ENCODE measurements at regions not wholly inside any gene's neighbourhood (a gene's known extent, or its start where the extent isn't known, plus 50 kb on each side); places are given as distances from the start of the nearest gene placed in this dataset.

GRCh38 chr5:21030981-21031380 lies 1043.0 kb upstream of the CDH18 start:
- Histone ChIP-seq H3K27ac (ENCODE audit: low read length, poor library complexity, severe bottlenecking) (no peak overlapping the region), H3K14ac (ENCODE audit: low read length in 2 of 2) (no peak overlapping the region), H3K79me1 (replicated peaks; ENCODE audit: low read length, poor library complexity, severe bottlenecking) (no peaks in the 10 kb centered on the region), H2BK5ac (ENCODE audit: low read depth, low read length, poor library complexity, severe bottlenecking) (no peak overlapping the region), H3K4me2 (ENCODE audit: low read length, poor library complexity, severe bottlenecking) (no peak overlapping the region), H3K18ac (ENCODE audit: low read depth in 1 of 2, low read length in 2 of 2) (no peak overlapping the region), H4K8ac (ENCODE audit: low read length) (no peak overlapping the region), H3K9ac (ENCODE audit: low read length) (no peak overlapping the region), H3K9me3 (ENCODE audit: control insufficient read depth, low read length) (no peaks in the 10 kb centered on the region), H2BK15ac (ENCODE audit: low read depth, poor library complexity, severe bottlenecking) (no peak overlapping the region), H2BK12ac (ENCODE audit: low read length in 2 of 2) (no peak overlapping the region), H3K23ac (ENCODE audit: low read length in 2 of 2) (no peak overlapping the region), H2AFZ (ENCODE audit: low read depth, low read length) (no peak overlapping the region), H2BK120ac (ENCODE audit: low read depth, low read length) (no peak overlapping the region), H3K4me3 (ENCODE audit: insufficient read depth in 1 of 2, low read depth in 1 of 2, low read length in 2 of 2) (no peak overlapping the region), H2AK5ac (ENCODE audit: low read length, severe bottlenecking) (no peak overlapping the region), H4K91ac (ENCODE audit: low read length) (no peak overlapping the region), H3K4me1 (ENCODE audit: control insufficient read depth, insufficient read depth, low read depth, low read length) (no peaks in the 10 kb centered on the region), H3K36me3 (ENCODE audit: control insufficient read depth in 1 of 2, insufficient read depth in 2 of 2, low read depth in 1 of 2, low read length in 2 of 2) (no peaks in the 10 kb centered on the region), H3K27me3 (ENCODE audit: control insufficient read depth in 1 of 2, insufficient read depth in 1 of 2, low read length in 2 of 2) (no peaks in the 10 kb centered on the region), H3K4ac (ENCODE audit: low read depth in 1 of 2, low read length in 2 of 2) (no peak overlapping the region)
- 81% methylated on average over 3 of the region's 4 CpGs for WGBS
- DNase-seq, result no peak

DNA sequence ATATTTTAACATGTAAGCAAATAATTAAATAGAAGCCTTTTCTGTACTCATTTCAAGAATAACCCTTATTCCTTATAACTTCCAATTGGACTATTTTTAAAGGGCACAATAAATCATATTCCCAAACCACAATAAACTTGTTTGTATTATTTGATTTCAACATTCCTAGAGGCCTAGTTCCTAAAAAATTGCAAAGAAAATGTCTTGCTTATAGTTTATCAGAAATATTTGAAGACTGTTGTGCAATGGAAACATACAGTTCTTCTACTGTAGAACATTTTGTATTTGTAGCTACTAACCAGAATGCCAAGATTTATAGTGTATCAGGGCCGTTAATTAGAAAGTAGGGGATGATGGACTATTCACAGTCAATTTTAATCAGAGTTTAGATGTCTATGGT lies 1037.0 kb upstream of the CDH18 start:
- Histone ChIP-seq H3K23ac (ENCODE audit: low read length in 2 of 2) (no peak overlapping the region), H3K18ac (ENCODE audit: low read depth in 1 of 2, low read length in 2 of 2) (no peak overlapping the region), H3K9me3 (ENCODE audit: control insufficient read depth, low read length) (no peaks in the 10 kb centered on the region), H2BK5ac (ENCODE audit: low read depth, low read length, poor library complexity, severe bottlenecking) (no peak overlapping the region), H3K27ac (ENCODE audit: low read length, poor library complexity, severe bottlenecking) (no peak overlapping the region), H4K91ac (ENCODE audit: low read length) (no peak overlapping the region), H2BK12ac (ENCODE audit: low read length in 2 of 2) (no peak overlapping the region), H2BK120ac (ENCODE audit: low read depth, low read length) (no peak overlapping the region), H3K4me1 (ENCODE audit: control insufficient read depth, insufficient read depth, low read depth, low read length) (no peaks in the 10 kb centered on the region), H3K9ac (ENCODE audit: low read length) (no peak overlapping the region), H2AK5ac (ENCODE audit: low read length, severe bottlenecking) (no peak overlapping the region), H3K27me3 (ENCODE audit: control insufficient read depth in 1 of 2, insufficient read depth in 1 of 2, low read length in 2 of 2) (no peaks in the 10 kb centered on the region), H3K4ac (ENCODE audit: low read depth in 1 of 2, low read length in 2 of 2) (no peak overlapping the region), H3K4me3 (ENCODE audit: insufficient read depth in 1 of 2, low read depth in 1 of 2, low read length in 2 of 2) (no peak overlapping the region), H3K36me3 (ENCODE audit: control insufficient read depth in 1 of 2, insufficient read depth in 2 of 2, low read depth in 1 of 2, low read length in 2 of 2) (no peaks in the 10 kb centered on the region), H4K8ac (ENCODE audit: low read length) (no peak overlapping the region), H3K4me2 (ENCODE audit: low read length, poor library complexity, severe bottlenecking) (no peak overlapping the region), H3K79me1 (replicated peaks; ENCODE audit: low read length, poor library complexity, severe bottlenecking) (no peaks in the 10 kb centered on the region), H2BK15ac (ENCODE audit: low read depth, poor library complexity, severe bottlenecking) (no peak overlapping the region), H3K14ac (ENCODE audit: low read length in 2 of 2) (no peak overlapping the region), H2AFZ (ENCODE audit: low read depth, low read length) (no peak overlapping the region)
- DNase-seq, result no peak
- WGBS, result no CpG with 5 or more reads among the region's 1 CpG

DNA sequence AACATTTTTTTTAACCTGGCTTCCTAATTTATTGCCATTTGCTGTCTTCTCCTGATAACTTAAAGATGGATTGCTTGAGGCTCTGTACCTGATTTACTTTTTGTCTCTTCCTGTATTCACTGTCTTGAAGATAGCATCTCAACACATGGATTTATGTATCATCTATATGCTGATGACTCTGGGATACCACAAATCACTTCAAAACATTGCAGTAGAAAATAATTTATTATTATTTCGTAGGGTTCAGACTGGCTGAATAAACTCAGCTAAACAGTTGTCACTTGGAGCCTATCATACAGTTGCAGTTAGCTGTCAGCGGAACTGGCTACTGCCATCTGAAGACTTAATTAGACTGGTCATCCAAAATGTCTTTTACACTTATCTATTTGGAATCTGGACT lies 1025.2 kb upstream of the CDH18 start:
- Histone ChIP-seq H3K27me3 (ENCODE audit: control insufficient read depth in 1 of 2, insufficient read depth in 1 of 2, low read length in 2 of 2) (no peaks in the 10 kb centered on the region), H2BK120ac (ENCODE audit: low read depth, low read length) (no peak overlapping the region), H2BK15ac (ENCODE audit: low read depth, poor library complexity, severe bottlenecking) (no peak overlapping the region), H3K4me3 (ENCODE audit: insufficient read depth in 1 of 2, low read depth in 1 of 2, low read length in 2 of 2) (no peak overlapping the region), H3K36me3 (ENCODE audit: control insufficient read depth in 1 of 2, insufficient read depth in 2 of 2, low read depth in 1 of 2, low read length in 2 of 2) (no peaks in the 10 kb centered on the region), H3K9ac (ENCODE audit: low read length) (no peak overlapping the region), H3K4me1 (ENCODE audit: control insufficient read depth, insufficient read depth, low read depth, low read length) (no peaks in the 10 kb centered on the region), H3K9me3 (ENCODE audit: control insufficient read depth, low read length) (no peaks in the 10 kb centered on the region), H2BK12ac (ENCODE audit: low read length in 2 of 2) (no peak overlapping the region), H2BK5ac (ENCODE audit: low read depth, low read length, poor library complexity, severe bottlenecking) (no peak overlapping the region), H4K8ac (ENCODE audit: low read length) (no peak overlapping the region), H3K4ac (ENCODE audit: low read depth in 1 of 2, low read length in 2 of 2) (no peak overlapping the region), H3K27ac (ENCODE audit: low read length, poor library complexity, severe bottlenecking) (no peak overlapping the region), H3K18ac (ENCODE audit: low read depth in 1 of 2, low read length in 2 of 2) (no peak overlapping the region), H2AK5ac (ENCODE audit: low read length, severe bottlenecking) (no peak overlapping the region), H3K14ac (ENCODE audit: low read length in 2 of 2) (no peak overlapping the region), H3K4me2 (ENCODE audit: low read length, poor library complexity, severe bottlenecking) (no peak overlapping the region), H4K91ac (ENCODE audit: low read length) (no peak overlapping the region), H3K23ac (ENCODE audit: low read length in 2 of 2) (no peak overlapping the region), H3K79me1 (replicated peaks; ENCODE audit: low read length, poor library complexity, severe bottlenecking) (no peaks in the 10 kb centered on the region), H2AFZ (ENCODE audit: low read depth, low read length) (no peak overlapping the region)
- DNase-seq, result no peak
- WGBS, result 65% methylated on average over 2 of the region's 2 CpGs

- Histone ChIP-seq H3K18ac (ENCODE audit: low read depth in 1 of 2, low read length in 2 of 2) (no peak overlapping the region), H3K27ac (ENCODE audit: low read length, poor library complexity, severe bottlenecking) (no peak overlapping the region), H3K23ac (ENCODE audit: low read length in 2 of 2) (no peak overlapping the region), H2AFZ (ENCODE audit: low read depth, low read length) (no peak overlapping the region), H2AK5ac (ENCODE audit: low read length, severe bottlenecking) (no peak overlapping the region), H3K4ac (ENCODE audit: low read depth in 1 of 2, low read length in 2 of 2) (no peak overlapping the region), H3K4me3 (ENCODE audit: insufficient read depth in 1 of 2, low read depth in 1 of 2, low read length in 2 of 2) (no peak overlapping the region), H3K4me2 (ENCODE audit: low read length, poor library complexity, severe bottlenecking) (no peak overlapping the region), H2BK120ac (ENCODE audit: low read depth, low read length) (no peak overlapping the region), H3K36me3 (ENCODE audit: control insufficient read depth in 1 of 2, insufficient read depth in 2 of 2, low read depth in 1 of 2, low read length in 2 of 2) (no peaks in the 10 kb centered on the region), H2BK15ac (ENCODE audit: low read depth, poor library complexity, severe bottlenecking) (no peak overlapping the region), H3K27me3 (ENCODE audit: control insufficient read depth in 1 of 2, insufficient read depth in 1 of 2, low read length in 2 of 2) (no peaks in the 10 kb centered on the region), H4K8ac (ENCODE audit: low read length) (no peak overlapping the region), H2BK5ac (ENCODE audit: low read depth, low read length, poor library complexity, severe bottlenecking) (no peak overlapping the region), H3K4me1 (ENCODE audit: control insufficient read depth, insufficient read depth, low read depth, low read length) (no peaks in the 10 kb centered on the region), H3K14ac (ENCODE audit: low read length in 2 of 2) (no peak overlapping the region), H2BK12ac (ENCODE audit: low read length in 2 of 2) (no peak overlapping the region), H3K79me1 (replicated peaks; ENCODE audit: low read length, poor library complexity, severe bottlenecking) (no peaks in the 10 kb centered on the region), H3K9ac (ENCODE audit: low read length) (no peak overlapping the region), H3K9me3 (ENCODE audit: control insufficient read depth, low read length) (no peaks in the 10 kb centered on the region), H4K91ac (ENCODE audit: low read length) (no peak overlapping the region)
- no peak for DNase-seq
- WGBS, result 93% methylated on average over 2 of the region's 2 CpGs
Measured at GRCh38 chr5:21007781-21008180, 1019.8 kb upstream of the CDH18 start.
